SK-N-SH (cell line): ENCODE measurements at regions not wholly inside any gene's neighbourhood (a gene's known extent, or its start where the extent isn't known, plus 50 kb on each side); places are given as distances from the start of the nearest gene placed in this dataset.

Experiments
- CTCF ChIA-PET: fragments of 300-600, 350-600 bp; formaldehyde crosslinking; extraction: SDS; loops from one replicate; lab custom pipeline; 2021; lab: Yijun Ruan, JAX
- POLR2A ChIA-PET: fragments of 350-600 bp; sonication (Branson Sonifier 250); formaldehyde crosslinking; extraction: SDS; loops from one replicate; lab custom pipeline; 2020; ENCODE audit warnings: antibody characterized with exemption, inconsistent platforms; lab: Yijun Ruan, JAX
- DNase-seq: peaks from one replicate; pipeline ENCODE4 v3.0.0; 2012
- H2AFZ ChIP-seq: fragments of 200-600 bp; sonication (generic); 2 replicates; pipeline ENCODE4 v1.8.1; 2016; ENCODE audit warnings: antibody characterized with exemption, mild to moderate bottlenecking, low read depth
- H3F3A ChIP-seq: fragments of 200-600 bp; sonication (generic); replicated peaks from 2 replicates; pipeline ENCODE3; 2016; ENCODE audit warnings: antibody characterized with exemption, mild to moderate bottlenecking; ENCODE audit not compliant: insufficient read depth
- H3K27ac ChIP-seq, 2 experiments: fragments of 200-500 bp in 1 of 2; fragments of 200-600 bp in 1 of 2; sonication (Bioruptor generic) in 1 of 2; sonication (generic), shearing (Covaris generic) in 1 of 2; 2 replicates each; pipeline versions ENCODE4 v1.5.1 to v1.6.1; 2014 to 2016; ENCODE audit warnings: low read depth in 2 of 2, inconsistent platforms in 1 of 2, low read length in 1 of 2, mild to moderate bottlenecking in 1 of 2, mixed read lengths in 1 of 2
- H3K27me3 ChIP-seq: fragments of 200-600 bp; sonication (generic), shearing (Covaris generic); 2 replicates; pipeline ENCODE4 v1.6.1; 2016; ENCODE audit warnings: mixed run types; ENCODE audit not compliant: insufficient read depth
- H3K36me3 ChIP-seq, 2 experiments: fragments of 200-500 bp in 1 of 2; fragments of 200-600 bp in 1 of 2; sonication (Bioruptor generic) in 1 of 2; sonication (generic) in 1 of 2; replicated peaks in 1 of 2; 2 replicates each; pipeline versions ENCODE3 to v1.5.1; 2014 to 2016; ENCODE audit warnings: low read length in 1 of 2, mild to moderate bottlenecking in 1 of 2; ENCODE audit not compliant: insufficient read depth in 2 of 2, control insufficient read depth in 1 of 2
- H3K4me1 ChIP-seq, 2 experiments: fragments of 200-500 bp in 1 of 2; fragments of 200-600 bp in 1 of 2; sonication (Bioruptor generic) in 1 of 2; sonication (generic), shearing (Covaris generic) in 1 of 2; 2 replicates each; pipeline versions ENCODE4 v1.5.1 to v1.6.1; 2014 to 2016; ENCODE audit warnings: low read depth in 1 of 2, low read length in 1 of 2, mixed run types in 1 of 2; ENCODE audit not compliant: insufficient read depth in 2 of 2, control insufficient read depth in 1 of 2
- H3K4me2 ChIP-seq: fragments of 200-600 bp; sonication (generic), shearing (Covaris generic); 2 replicates; pipeline ENCODE4 v1.6.1; 2017; ENCODE audit warnings: mixed run types
- H3K4me3 ChIP-seq, 2 experiments: fragments of 200-500 bp in 1 of 2; fragments of 200-600 bp in 1 of 2; sonication (Bioruptor generic) in 1 of 2; sonication (generic), shearing (Covaris generic) in 1 of 2; 2 replicates each; pipeline versions ENCODE4 v1.5.1 to v1.8.1; 2014 to 2016; ENCODE audit warnings: low read depth in 2 of 2, inconsistent platforms in 1 of 2, low read length in 1 of 2, mild to moderate bottlenecking in 1 of 2, mixed read lengths in 1 of 2, moderate library complexity in 1 of 2
- H3K79me2 ChIP-seq: fragments of 200-600 bp; sonication (generic); 2 replicates; pipeline ENCODE4 v1.8.1; 2017; ENCODE audit warnings: mild to moderate bottlenecking; ENCODE audit not compliant: insufficient read depth
- H3K9ac ChIP-seq: fragments of 200-600 bp; sonication (generic); 2 replicates; pipeline ENCODE4 v1.6.1; 2017; ENCODE audit warnings: mixed run types
- H3K9me2 ChIP-seq: fragments of 200-600 bp; sonication (generic); 2 replicates; pipeline ENCODE4 v1.6.1; 2017; ENCODE audit warnings: mixed run types
- H3K9me3 ChIP-seq: fragments of 200-600 bp; sonication (generic); 2 replicates; pipeline ENCODE4 v1.6.1; 2017; ENCODE audit warnings: mixed run types, mild to moderate bottlenecking, moderate library complexity
- H4K20me1 ChIP-seq: fragments of 200-600 bp; sonication (generic); 2 replicates; pipeline ENCODE4 v1.6.1; 2017; ENCODE audit warnings: mild to moderate bottlenecking, mixed run types; ENCODE audit not compliant: insufficient read depth
- CHD2 ChIP-seq: fragments of 150-350 bp; IDR thresholded peaks from 2 replicates; pipeline ENCODE4 v1.6.1; 2018; ENCODE audit warnings: low read length; ENCODE audit not compliant: partially characterized antibody
- ELF1 ChIP-seq: IDR thresholded peaks from 2 replicates; pipeline ENCODE4 v1.4.0; 2012
- EZH2phosphoT487 ChIP-seq: fragments of 200-600 bp; sonication (generic); IDR thresholded peaks from 2 replicates; pipeline ENCODE4 v1.6.1; 2017; ENCODE audit warnings: low read depth, mixed run types, mild to moderate bottlenecking, antibody characterized with exemption, moderate library complexity, borderline replicate concordance
- FOXJ3 ChIP-seq: sonication (generic); formaldehyde crosslinking; IDR thresholded peaks from 2 replicates; pipeline ENCODE4 v1.5.1; 2020; ENCODE audit warnings: mild to moderate bottlenecking, missing genetic modification reagents
- FOXM1 ChIP-seq: IDR thresholded peaks from 2 replicates; pipeline ENCODE4 v1.4.0; 2012; ENCODE audit warnings: low read depth, mild to moderate bottlenecking
- GATA2 ChIP-seq: sonication (generic); formaldehyde crosslinking; IDR thresholded peaks from 2 replicates; pipeline ENCODE4 v1.5.0; 2020; ENCODE audit warnings: mild to moderate bottlenecking, missing genetic modification reagents
- JUND ChIP-seq: IDR thresholded peaks from 2 replicates; pipeline ENCODE4 v1.4.0; 2012
- MXI1 ChIP-seq: IDR thresholded peaks from 2 replicates; pipeline ENCODE4 v1.6.1; 2012; ENCODE audit warnings: mild to moderate bottlenecking, low read depth, low read length, improper control_type of control experiment
- NRF1 ChIP-seq: IDR thresholded peaks from 2 replicates; pipeline ENCODE4 v1.6.1; 2012; ENCODE audit warnings: low read depth, mild to moderate bottlenecking, low read length
- POLR2AphosphoS5 ChIP-seq: IDR thresholded peaks from 2 replicates; pipeline ENCODE4 v1.6.1; 2012; ENCODE audit warnings: low read depth, low read length
- RAD21 ChIP-seq: IDR thresholded peaks from 2 replicates; pipeline ENCODE4 v1.6.1; 2012; ENCODE audit warnings: mild to moderate bottlenecking, low read length
- REST ChIP-seq: IDR thresholded peaks from 2 replicates; pipeline ENCODE4 v1.6.1; 2012; ENCODE audit warnings: mild to moderate bottlenecking, low read depth, low read length, moderate library complexity
- RXRA ChIP-seq: IDR thresholded peaks from 2 replicates; pipeline ENCODE4 v1.4.0; 2012; ENCODE audit warnings: low read depth, mild to moderate bottlenecking, borderline replicate concordance
- TAF1 ChIP-seq: IDR thresholded peaks from 2 replicates; pipeline ENCODE4 v1.6.1; 2012; ENCODE audit warnings: low read depth, mild to moderate bottlenecking, low read length, moderate library complexity, borderline replicate concordance
- TCF12 ChIP-seq: IDR thresholded peaks from 2 replicates; pipeline ENCODE4 v1.4.0; 2012
- TEAD4 ChIP-seq: IDR thresholded peaks from 2 replicates; pipeline ENCODE4 v1.4.0; 2012; ENCODE audit warnings: mild to moderate bottlenecking, borderline replicate concordance; ENCODE audit not compliant: insufficient read depth
- YY1 ChIP-seq: IDR thresholded peaks from 2 replicates; pipeline ENCODE4 v1.4.0; 2012; ENCODE audit warnings: low read depth, mild to moderate bottlenecking
- ZBTB33 ChIP-seq: IDR thresholded peaks from 2 replicates; pipeline ENCODE4 v1.4.0; 2012; ENCODE audit warnings: low read depth, borderline replicate concordance
- WGBS: methylation state at CpG from one replicate; pipeline ENCODE4 v1.1.6; 2017; ENCODE audit warnings: low lambda C conversion rate; 5-methylcytosine and 5-hydroxymethylcytosine counted together
- TF ChIP-seq, protein P1 (sequence below): IDR thresholded peaks from 2 replicates; pipeline ENCODE4 v1.4.0; 2012; ENCODE audit warnings: low read depth

DNA sequence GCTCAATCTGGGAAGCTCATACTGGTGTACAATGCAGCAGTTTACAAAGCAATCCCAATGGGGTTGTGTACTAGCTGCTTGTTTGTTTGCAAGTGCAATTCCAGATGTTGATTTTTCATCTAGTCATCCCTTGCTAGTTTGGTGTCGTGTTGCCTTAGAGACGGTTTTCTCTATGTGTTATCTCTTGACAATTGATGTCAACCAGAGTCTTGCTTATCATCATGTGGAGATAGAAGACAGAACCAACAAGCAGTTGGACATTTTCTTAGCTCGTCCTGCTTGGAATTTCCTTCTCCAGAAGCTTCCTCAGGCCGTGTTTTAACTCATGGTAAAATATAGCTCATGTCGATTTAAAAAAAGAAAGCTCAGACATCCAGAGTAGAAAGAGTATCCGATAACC, 262.0 kb upstream of the KCNH8 start:
- H3K79me2 ChIP-seq: no peaks in the 10 kb centered on the region

More for the DNA sequence above, 262.0 kb upstream of the KCNH8 start:
- Histone ChIP-seq H3F3A (no peaks in the 10 kb centered on the region), H3K4me1 (no peaks in the 10 kb centered on the region), H2AFZ (no peak overlapping the region), H3K9ac (no peak overlapping the region), H3K27ac (no peak overlapping the region), H3K4me3 (no peak overlapping the region), H3K36me3 (no peaks in the 10 kb centered on the region), H3K9me2 (no peaks in the 10 kb centered on the region), H3K9me3 (no peaks in the 10 kb centered on the region), H3K27me3 (no peaks in the 10 kb centered on the region), H4K20me1 (no peaks in the 10 kb centered on the region), H3K4me2 (no peak overlapping the region)
- 48% methylated on average over 6 of the region's 6 CpGs for WGBS
- ChIA-PET CTCF (interaction anchor here (1.0 to 1.4 kb wide), 4 partner anchors 9 to 103 kb away, joined by 3 to 6 read pairs (median 4); no protein-coding TSS in a partner anchor), POLR2A (no interaction called here)
- TF ChIP-seq TEAD4: no peak
- TF ChIP-seq RAD21: no peak
- TF ChIP-seq TCF12: no peak
- TF ChIP-seq YY1: no peak
- TF ChIP-seq, protein P1, sequence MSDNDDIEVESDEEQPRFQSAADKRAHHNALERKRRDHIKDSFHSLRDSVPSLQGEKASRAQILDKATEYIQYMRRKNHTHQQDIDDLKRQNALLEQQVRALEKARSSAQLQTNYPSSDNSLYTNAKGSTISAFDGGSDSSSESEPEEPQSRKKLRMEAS: no peak
- no peak for TF ChIP-seq TAF1
- TF ChIP-seq EZH2phosphoT487: no peak
- no peak for TF ChIP-seq CHD2
- no peak for TF ChIP-seq FOXJ3 (CRISPR knock-in tag)
- no peak for TF ChIP-seq ELF1
- TF ChIP-seq POLR2AphosphoS5: no peak
- TF ChIP-seq MXI1: no peak
- TF ChIP-seq RXRA: no peak
- TF ChIP-seq ZBTB33: no peak
- no peak for TF ChIP-seq JUND
- no peak for TF ChIP-seq FOXM1
- no peak for TF ChIP-seq GATA2 (CRISPR knock-in tag)
- no peak for TF ChIP-seq REST
- TF ChIP-seq NRF1: no peak
- DNase-seq: peak; percentile 5
